DOHH2 (cell line): ENCODE measurements at regions not wholly inside any gene's neighbourhood (a gene's known extent, or its start where the extent isn't known, plus 50 kb on each side); places are given as distances from the start of the nearest gene placed in this dataset.

Experiments
- H3F3A ChIP-seq: fragments of 200-600 bp; sonication (generic), shearing (Covaris generic); 2 replicates; pipeline ENCODE4 v1.6.0; 2016; ENCODE audit warnings: antibody characterized with exemption, mild to moderate bottlenecking; ENCODE audit not compliant: control insufficient read depth, insufficient read depth
- H3K27ac ChIP-seq: fragments of 200-600 bp; sonication (generic); 2 replicates; pipeline ENCODE4 v1.5.1; 2014; ENCODE audit warnings: low read depth, mild to moderate bottlenecking, low read length, moderate library complexity
- H3K27me3 ChIP-seq: fragments of 200-600 bp; sonication (generic); 2 replicates; pipeline ENCODE4 v1.6.1; 2014; ENCODE audit warnings: mild to moderate bottlenecking, low read length, mixed read lengths; ENCODE audit not compliant: control insufficient read depth
- H3K36me3 ChIP-seq: fragments of 200-600 bp; sonication (generic); 2 replicates; pipeline ENCODE4 v1.6.1; 2014; ENCODE audit warnings: mild to moderate bottlenecking, low read length, moderate library complexity, mixed read lengths; ENCODE audit not compliant: control insufficient read depth
- H3K4me1 ChIP-seq: fragments of 200-600 bp; sonication (generic); 2 replicates; pipeline ENCODE4 v1.6.1; 2014; ENCODE audit warnings: mild to moderate bottlenecking, low read length, mixed read lengths; ENCODE audit not compliant: control insufficient read depth
- H3K4me2 ChIP-seq: fragments of 200-600 bp; sonication (generic); 2 replicates; pipeline ENCODE4 v1.6.0; 2014; ENCODE audit warnings: mild to moderate bottlenecking, low read length, moderate library complexity
- H3K4me3 ChIP-seq: fragments of 200-600 bp; sonication (generic); 2 replicates; pipeline ENCODE4 v1.5.1; 2014; ENCODE audit warnings: mild to moderate bottlenecking, low read length, mixed read lengths
- H3K79me2 ChIP-seq: fragments of 200-600 bp; sonication (generic); 2 replicates; pipeline ENCODE4 v1.6.1; 2014; ENCODE audit warnings: mild to moderate bottlenecking, low read length, mixed read lengths; ENCODE audit not compliant: control insufficient read depth
- H3K9me2 ChIP-seq: fragments of 200-600 bp; sonication (generic); replicated peaks from 2 replicates; pipeline ENCODE4 v1.6.1; 2014; ENCODE audit warnings: mild to moderate bottlenecking, low read length, mixed read lengths; ENCODE audit not compliant: control insufficient read depth
- H3K9me3 ChIP-seq: fragments of 200-600 bp; sonication (generic); 2 replicates; pipeline ENCODE4 v1.6.1; 2014; ENCODE audit warnings: antibody characterized with exemption, low read length, mixed read lengths; ENCODE audit not compliant: control insufficient read depth, insufficient read depth
- H4K20me1 ChIP-seq: fragments of 200-600 bp; sonication (generic); 2 replicates; pipeline ENCODE4 v1.6.0; 2014; ENCODE audit warnings: low read depth, mild to moderate bottlenecking, antibody characterized with exemption, low read length, moderate library complexity; ENCODE audit not compliant: control insufficient read depth, insufficient read depth
- EZH2phosphoT487 ChIP-seq: fragments of 200-600 bp; sonication (generic); IDR thresholded peaks from 2 replicates; pipeline ENCODE4 v1.6.1; 2017; ENCODE audit warnings: borderline replicate concordance, mild to moderate bottlenecking, antibody characterized with exemption, low read length, moderate library complexity, mixed read lengths
- TF ChIP-seq, protein P1 (sequence below): fragments of 200-600 bp; sonication (generic); IDR thresholded peaks from one replicate; pipeline ENCODE4 v1.5.1; 2014; ENCODE audit warnings: antibody characterized with exemption, mild to moderate bottlenecking, low read depth, low read length; ENCODE audit not compliant: poor library complexity, severe bottlenecking

DNA sequence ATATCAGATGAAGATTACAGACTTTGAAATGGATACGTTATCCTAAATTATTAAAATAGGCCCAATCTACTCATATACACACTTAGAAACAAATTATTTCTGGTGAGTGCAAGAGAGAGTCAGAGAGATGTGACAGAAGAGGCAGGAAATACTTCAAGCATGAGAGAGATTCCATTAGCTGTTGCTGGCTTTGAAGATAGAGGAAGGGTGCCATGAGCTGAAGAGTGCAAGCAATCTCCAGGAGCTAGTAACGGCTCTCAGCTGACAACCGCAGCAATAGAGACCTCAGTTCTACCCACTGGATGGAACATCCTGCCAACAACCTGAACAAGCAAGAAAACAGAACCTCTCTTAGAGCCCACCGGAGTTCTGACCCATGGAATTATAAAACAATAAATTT lies 270.7 kb upstream of the SLITRK3 start:
- H3K27ac ChIP-seq: no peak overlapping the region
- no peaks in the 10 kb centered on the region for H3F3A ChIP-seq
- H4K20me1 ChIP-seq: no peaks in the 10 kb centered on the region
- H3K4me2 ChIP-seq: no peak overlapping the region
- H3K9me3 ChIP-seq: no peaks in the 10 kb centered on the region
- no peaks in the 10 kb centered on the region for H3K27me3 ChIP-seq
- no peaks in the 10 kb centered on the region for H3K36me3 ChIP-seq
- no peaks in the 10 kb centered on the region for H3K4me1 ChIP-seq
- H3K79me2 ChIP-seq: no peaks in the 10 kb centered on the region
- TF ChIP-seq, protein P1, sequence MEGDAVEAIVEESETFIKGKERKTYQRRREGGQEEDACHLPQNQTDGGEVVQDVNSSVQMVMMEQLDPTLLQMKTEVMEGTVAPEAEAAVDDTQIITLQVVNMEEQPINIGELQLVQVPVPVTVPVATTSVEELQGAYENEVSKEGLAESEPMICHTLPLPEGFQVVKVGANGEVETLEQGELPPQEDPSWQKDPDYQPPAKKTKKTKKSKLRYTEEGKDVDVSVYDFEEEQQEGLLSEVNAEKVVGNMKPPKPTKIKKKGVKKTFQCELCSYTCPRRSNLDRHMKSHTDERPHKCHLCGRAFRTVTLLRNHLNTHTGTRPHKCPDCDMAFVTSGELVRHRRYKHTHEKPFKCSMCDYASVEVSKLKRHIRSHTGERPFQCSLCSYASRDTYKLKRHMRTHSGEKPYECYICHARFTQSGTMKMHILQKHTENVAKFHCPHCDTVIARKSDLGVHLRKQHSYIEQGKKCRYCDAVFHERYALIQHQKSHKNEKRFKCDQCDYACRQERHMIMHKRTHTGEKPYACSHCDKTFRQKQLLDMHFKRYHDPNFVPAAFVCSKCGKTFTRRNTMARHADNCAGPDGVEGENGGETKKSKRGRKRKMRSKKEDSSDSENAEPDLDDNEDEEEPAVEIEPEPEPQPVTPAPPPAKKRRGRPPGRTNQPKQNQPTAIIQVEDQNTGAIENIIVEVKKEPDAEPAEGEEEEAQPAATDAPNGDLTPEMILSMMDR: no peak
- no peak for TF ChIP-seq EZH2phosphoT487
- no peak overlapping the region for H3K4me3 ChIP-seq
- H3K9me2 ChIP-seq: no peaks in the 10 kb centered on the region

DNA sequence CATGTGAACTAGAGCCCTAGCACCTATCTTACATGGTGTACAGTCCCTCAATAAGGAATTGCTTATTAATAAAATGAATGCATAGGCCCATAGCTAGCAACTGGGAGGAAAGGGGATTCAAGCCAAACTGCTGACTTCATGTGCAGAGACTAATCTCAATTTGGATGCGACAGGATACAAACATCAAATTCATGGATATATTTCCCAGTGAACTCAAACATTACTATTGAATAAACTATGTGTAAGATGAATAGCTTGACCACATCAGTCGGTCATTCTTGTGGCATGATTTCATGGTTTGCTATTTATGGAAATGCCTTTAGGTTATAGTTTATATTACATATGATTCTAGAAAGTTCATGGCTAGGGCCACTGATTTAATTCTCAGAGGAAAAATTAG lies 268.6 kb upstream of the SLITRK3 start:
- Histone ChIP-seq H3K79me2 (no peaks in the 10 kb centered on the region), H3K4me1 (no peaks in the 10 kb centered on the region), H3K4me2 (no peak overlapping the region), H3K9me2 (no peaks in the 10 kb centered on the region; the same call in 1 of the 2 replicates), H3K9me3 (no peaks in the 10 kb centered on the region), H3K27me3 (no peaks in the 10 kb centered on the region), H3K4me3 (no peak overlapping the region), H3K36me3 (no peaks in the 10 kb centered on the region), H3F3A (no peaks in the 10 kb centered on the region), H3K27ac (no peak overlapping the region), H4K20me1 (no peaks in the 10 kb centered on the region)
- TF ChIP-seq, protein P1: no peak
- no peak for TF ChIP-seq EZH2phosphoT487

DNA sequence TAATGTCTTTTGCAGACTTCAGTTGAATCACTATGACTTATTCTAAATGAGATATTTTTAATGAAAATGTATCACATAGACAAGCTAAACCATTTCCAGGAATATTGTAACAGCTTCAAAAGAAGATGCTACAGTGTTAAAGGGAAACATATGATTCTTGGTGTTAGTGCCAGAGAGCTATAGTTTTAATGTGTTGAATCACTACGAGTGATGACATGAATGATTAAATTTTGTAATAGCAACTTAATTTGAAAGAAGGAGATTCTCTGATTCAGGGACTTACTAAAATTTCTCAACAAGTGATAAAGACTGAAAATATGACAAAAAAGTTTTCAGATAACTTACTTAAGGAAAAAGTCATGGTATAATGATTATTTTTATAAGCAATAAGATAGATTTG lies 267.3 kb upstream of the SLITRK3 start:
- no peaks in the 10 kb centered on the region for H3K79me2 ChIP-seq
- TF ChIP-seq, protein P1: no peak
- no peak for TF ChIP-seq EZH2phosphoT487
- no peak overlapping the region for H3K4me3 ChIP-seq
- H3K36me3 ChIP-seq: no peaks in the 10 kb centered on the region
- no peaks in the 10 kb centered on the region for H3K27me3 ChIP-seq
- H3K27ac ChIP-seq: no peak overlapping the region
- no peaks in the 10 kb centered on the region for H3F3A ChIP-seq
- no peaks in the 10 kb centered on the region; the same call in 1 of the 2 replicates for H3K9me2 ChIP-seq
- no peaks in the 10 kb centered on the region for H4K20me1 ChIP-seq
- H3K4me1 ChIP-seq: no peaks in the 10 kb centered on the region
- H3K9me3 ChIP-seq: no peaks in the 10 kb centered on the region
- H3K4me2 ChIP-seq: no peak overlapping the region
